ENCODE measurements at regions not wholly inside any gene's neighbourhood (a gene's known extent, or its start where the extent isn't known, plus 50 kb on each side); places are given as distances from the start of the nearest gene placed in this dataset.
"Not testable (repeated sequence)": the region's sequence is repeated elsewhere in the genome, so short reads cannot be mapped to it uniquely, and the experiment has no call there.

DNA sequence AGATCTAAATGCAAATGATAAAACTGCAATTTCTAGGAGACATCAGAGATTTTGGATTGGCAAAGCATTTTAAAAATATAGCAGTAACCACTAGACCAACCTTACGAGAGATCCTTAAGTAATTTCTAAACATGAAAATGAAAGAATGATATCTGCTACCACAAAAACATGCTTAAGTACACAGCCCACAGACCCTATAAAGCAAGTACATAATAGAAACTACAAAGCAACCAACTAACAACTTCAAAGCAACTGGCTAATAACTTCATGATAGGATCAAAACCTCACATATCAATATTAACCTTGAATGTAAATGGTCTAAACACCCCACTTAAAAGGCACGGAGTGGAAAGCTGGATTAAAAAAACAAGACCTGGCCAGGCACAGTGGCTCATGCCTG, 209.9 kb upstream of the SOX14 start:
- TF ChIP-seq, protein P1, sequence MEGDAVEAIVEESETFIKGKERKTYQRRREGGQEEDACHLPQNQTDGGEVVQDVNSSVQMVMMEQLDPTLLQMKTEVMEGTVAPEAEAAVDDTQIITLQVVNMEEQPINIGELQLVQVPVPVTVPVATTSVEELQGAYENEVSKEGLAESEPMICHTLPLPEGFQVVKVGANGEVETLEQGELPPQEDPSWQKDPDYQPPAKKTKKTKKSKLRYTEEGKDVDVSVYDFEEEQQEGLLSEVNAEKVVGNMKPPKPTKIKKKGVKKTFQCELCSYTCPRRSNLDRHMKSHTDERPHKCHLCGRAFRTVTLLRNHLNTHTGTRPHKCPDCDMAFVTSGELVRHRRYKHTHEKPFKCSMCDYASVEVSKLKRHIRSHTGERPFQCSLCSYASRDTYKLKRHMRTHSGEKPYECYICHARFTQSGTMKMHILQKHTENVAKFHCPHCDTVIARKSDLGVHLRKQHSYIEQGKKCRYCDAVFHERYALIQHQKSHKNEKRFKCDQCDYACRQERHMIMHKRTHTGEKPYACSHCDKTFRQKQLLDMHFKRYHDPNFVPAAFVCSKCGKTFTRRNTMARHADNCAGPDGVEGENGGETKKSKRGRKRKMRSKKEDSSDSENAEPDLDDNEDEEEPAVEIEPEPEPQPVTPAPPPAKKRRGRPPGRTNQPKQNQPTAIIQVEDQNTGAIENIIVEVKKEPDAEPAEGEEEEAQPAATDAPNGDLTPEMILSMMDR (IDR thresholded peaks at IDR 0.05; ENCODE audit: low read depth, low read length), result no peak
- no peak for DNase-seq
- H3K27ac ChIP-seq, result no peak overlapping the region
- H3K27me3 ChIP-seq (ENCODE audit: insufficient read depth, low read depth, severe bottlenecking), result no peaks in the 10 kb centered on the region
- no peak overlapping the region for H3K4me3 ChIP-seq (ENCODE audit: low read depth, low read length)
- no peaks in the 10 kb centered on the region for H3K36me3 ChIP-seq
- no peaks in the 10 kb centered on the region for H3K9me3 ChIP-seq (ENCODE audit: severe bottlenecking)

DNA sequence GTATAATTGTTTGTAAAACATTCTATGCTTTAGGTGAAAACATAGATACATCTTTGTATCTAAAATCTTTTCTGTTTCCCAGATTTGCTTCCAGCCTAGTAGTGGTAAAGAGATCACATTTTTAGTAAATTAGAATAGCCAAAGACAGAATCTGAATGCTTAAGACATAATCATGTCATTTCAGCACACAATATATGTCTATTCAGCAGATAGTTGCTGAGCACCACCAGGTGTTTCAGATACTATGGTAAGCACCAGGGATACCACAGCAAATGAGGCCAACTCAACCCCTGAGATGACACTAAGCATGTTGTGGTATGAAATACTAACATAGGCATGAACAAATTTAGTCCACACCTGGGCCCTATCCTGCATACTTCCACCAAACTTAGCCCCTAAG, 195.2 kb upstream of the SOX14 start:
- no peaks in the 10 kb centered on the region for H3K36me3 ChIP-seq
- TF ChIP-seq, protein P1 (IDR thresholded peaks at IDR 0.05; ENCODE audit: low read depth, low read length), result no peak
- DNase-seq, result no peak
- no peak overlapping the region for H3K27ac ChIP-seq
- H3K4me3 ChIP-seq (ENCODE audit: low read depth, low read length), result no peak overlapping the region
- no peaks in the 10 kb centered on the region for H3K9me3 ChIP-seq (ENCODE audit: severe bottlenecking)
- H3K27me3 ChIP-seq (ENCODE audit: insufficient read depth, low read depth, severe bottlenecking), result no peaks in the 10 kb centered on the region

DNA sequence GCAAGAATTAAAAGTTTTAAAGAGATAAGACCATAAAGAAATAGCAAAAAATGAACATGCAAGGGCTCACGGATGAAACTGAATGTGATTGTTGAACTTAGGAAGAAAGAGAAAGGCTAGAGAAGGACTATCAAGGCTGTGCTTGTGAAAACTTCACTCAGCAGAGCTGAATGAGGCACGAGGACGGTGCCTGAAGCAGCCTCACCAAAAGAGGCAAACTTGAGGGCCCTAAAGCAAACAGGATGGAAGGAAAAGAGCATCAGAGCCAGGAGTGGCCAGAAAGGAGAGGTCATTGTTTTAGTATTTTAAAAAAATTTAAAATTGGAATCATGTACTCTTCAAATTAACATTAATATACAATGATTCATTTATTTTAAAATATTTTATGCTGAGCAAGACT, 191.2 kb upstream of the SOX14 start:
- no peak for DNase-seq
- Histone ChIP-seq H3K4me3 (ENCODE audit: low read depth, low read length) (no peak overlapping the region), H3K27ac (no peak overlapping the region), H3K36me3 (no peaks in the 10 kb centered on the region), H3K9me3 (ENCODE audit: severe bottlenecking) (no peaks in the 10 kb centered on the region), H3K27me3 (ENCODE audit: insufficient read depth, low read depth, severe bottlenecking) (no peaks in the 10 kb centered on the region)
- TF ChIP-seq, protein P1 (IDR thresholded peaks at IDR 0.05; ENCODE audit: low read depth, low read length), result no peak

DNA sequence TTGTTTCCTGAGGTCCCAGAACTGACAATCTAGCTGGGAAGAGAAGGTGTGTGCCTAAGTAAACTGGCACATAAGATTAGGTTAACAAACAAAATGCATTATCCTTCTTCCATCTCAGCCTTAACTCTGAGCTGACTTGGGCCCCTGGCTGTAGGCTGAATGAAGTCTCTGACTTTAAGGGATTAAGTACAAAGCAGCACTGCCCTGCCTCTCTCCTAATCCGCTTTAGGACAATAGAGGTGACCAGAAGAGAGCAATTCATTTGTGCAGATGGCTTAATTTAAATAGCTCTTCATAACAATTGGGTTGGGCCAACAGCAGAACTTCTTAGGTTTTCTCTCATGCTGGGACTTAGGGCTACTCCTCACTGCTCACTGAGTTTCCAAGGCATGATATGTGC, 181.6 kb upstream of the SOX14 start:
- Histone ChIP-seq H3K36me3 (no peaks in the 10 kb centered on the region), H3K27me3 (ENCODE audit: insufficient read depth, low read depth, severe bottlenecking) (no peaks in the 10 kb centered on the region), H3K27ac (peak overlapping the region; percentile 47), H3K4me3 (ENCODE audit: low read depth, low read length) (0 out of 2 replicates have a peak overlapping the region, but pooled peaks have one; percentile 10), H3K9me3 (ENCODE audit: severe bottlenecking) (peaks cover 17% of the 10 kb centered on the region)
- TF ChIP-seq, protein P1 (IDR thresholded peaks at IDR 0.05; ENCODE audit: low read depth, low read length), result no peak
- DNase-seq, result peak; percentile 80

GRCh38 chr3:137583256-137583655, 180.9 kb upstream of the SOX14 start:
- DNase-seq, result no peak
- H3K27me3 ChIP-seq (ENCODE audit: insufficient read depth, low read depth, severe bottlenecking), result no peaks in the 10 kb centered on the region
- H3K27ac ChIP-seq, result peak overlapping the region; percentile 39; the same call in 1 of the 2 replicates
- no peak overlapping the region for H3K4me3 ChIP-seq (ENCODE audit: low read depth, low read length)
- peaks cover 17% of the 10 kb centered on the region for H3K9me3 ChIP-seq (ENCODE audit: severe bottlenecking)
- TF ChIP-seq, protein P1 (IDR thresholded peaks at IDR 0.05; ENCODE audit: low read depth, low read length), result no peak
- H3K36me3 ChIP-seq, result no peaks in the 10 kb centered on the region

DNA sequence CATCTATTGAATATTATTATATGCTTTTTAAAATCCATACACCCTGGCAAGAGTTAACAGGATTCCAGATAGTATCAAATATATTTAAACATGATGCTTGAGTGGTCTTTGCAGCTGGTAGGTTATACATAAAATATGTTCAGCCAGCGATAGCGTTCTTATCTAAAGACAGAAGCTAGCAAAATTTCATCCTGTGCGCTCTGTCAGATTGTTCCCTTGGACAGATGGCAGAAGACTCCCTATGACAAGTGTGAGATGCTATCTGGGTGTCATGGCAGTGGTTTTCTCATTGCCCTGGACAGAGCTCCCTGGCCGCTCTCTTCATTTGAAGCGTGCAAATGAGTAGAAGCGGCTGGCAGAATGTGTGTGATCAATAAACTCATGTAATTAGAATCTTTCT, 175.2 kb upstream of the SOX14 start:
- H3K4me3 ChIP-seq (ENCODE audit: low read depth, low read length), result no peak overlapping the region
- TF ChIP-seq, protein P1 (IDR thresholded peaks at IDR 0.05; ENCODE audit: low read depth, low read length), result no peak
- H3K36me3 ChIP-seq, result no peaks in the 10 kb centered on the region
- H3K9me3 ChIP-seq (ENCODE audit: severe bottlenecking), result peaks cover 14% of the 10 kb centered on the region
- DNase-seq, result no peak
- no peaks in the 10 kb centered on the region for H3K27me3 ChIP-seq (ENCODE audit: insufficient read depth, low read depth, severe bottlenecking)
- H3K27ac ChIP-seq, result no peak overlapping the region

DNA sequence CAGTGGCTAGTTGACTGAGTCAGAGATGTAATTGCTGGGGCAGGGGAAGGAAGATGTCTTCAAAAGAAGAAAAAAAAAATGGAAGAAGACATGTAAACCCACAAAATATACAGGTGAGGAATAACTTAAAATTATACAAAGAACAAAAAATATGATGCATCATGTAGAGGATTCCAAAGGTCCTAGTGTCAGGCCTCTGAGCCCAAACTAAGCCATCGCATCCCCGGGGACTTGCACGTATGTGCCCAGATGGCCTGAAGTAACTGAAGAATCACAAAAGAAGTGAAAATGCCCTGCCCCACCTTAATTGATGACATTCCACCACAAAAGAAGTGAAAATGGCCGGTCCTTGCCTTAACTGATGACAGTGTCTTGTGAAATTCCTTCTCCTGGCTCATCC, 168.7 kb upstream of the SOX14 start:
- DNase-seq; H3K4me3 ChIP-seq (ENCODE audit: low read depth, low read length); H3K27me3 ChIP-seq (ENCODE audit: insufficient read depth, low read depth, severe bottlenecking); H3K9me3 ChIP-seq (ENCODE audit: severe bottlenecking); H3K36me3 ChIP-seq; H3K27ac ChIP-seq: not testable (repeated sequence)
